DOHH2 (cell line): ENCODE measurements at regions not wholly inside any gene's neighbourhood (a gene's known extent, or its start where the extent isn't known, plus 50 kb on each side); places are given as distances from the start of the nearest gene placed in this dataset.

Experiments
- H3F3A ChIP-seq: fragments of 200-600 bp; sonication (generic), shearing (Covaris generic); 2 replicates; pipeline ENCODE4 v1.6.0; 2016; ENCODE audit warnings: antibody characterized with exemption, mild to moderate bottlenecking; ENCODE audit not compliant: control insufficient read depth, insufficient read depth
- H3K27ac ChIP-seq: fragments of 200-600 bp; sonication (generic); 2 replicates; pipeline ENCODE4 v1.5.1; 2014; ENCODE audit warnings: low read depth, mild to moderate bottlenecking, low read length, moderate library complexity
- H3K27me3 ChIP-seq: fragments of 200-600 bp; sonication (generic); 2 replicates; pipeline ENCODE4 v1.6.1; 2014; ENCODE audit warnings: mild to moderate bottlenecking, low read length, mixed read lengths; ENCODE audit not compliant: control insufficient read depth
- H3K36me3 ChIP-seq: fragments of 200-600 bp; sonication (generic); 2 replicates; pipeline ENCODE4 v1.6.1; 2014; ENCODE audit warnings: mild to moderate bottlenecking, low read length, moderate library complexity, mixed read lengths; ENCODE audit not compliant: control insufficient read depth
- H3K4me1 ChIP-seq: fragments of 200-600 bp; sonication (generic); 2 replicates; pipeline ENCODE4 v1.6.1; 2014; ENCODE audit warnings: mild to moderate bottlenecking, low read length, mixed read lengths; ENCODE audit not compliant: control insufficient read depth
- H3K4me2 ChIP-seq: fragments of 200-600 bp; sonication (generic); 2 replicates; pipeline ENCODE4 v1.6.0; 2014; ENCODE audit warnings: mild to moderate bottlenecking, low read length, moderate library complexity
- H3K4me3 ChIP-seq: fragments of 200-600 bp; sonication (generic); 2 replicates; pipeline ENCODE4 v1.5.1; 2014; ENCODE audit warnings: mild to moderate bottlenecking, low read length, mixed read lengths
- H3K79me2 ChIP-seq: fragments of 200-600 bp; sonication (generic); 2 replicates; pipeline ENCODE4 v1.6.1; 2014; ENCODE audit warnings: mild to moderate bottlenecking, low read length, mixed read lengths; ENCODE audit not compliant: control insufficient read depth
- H3K9me2 ChIP-seq: fragments of 200-600 bp; sonication (generic); replicated peaks from 2 replicates; pipeline ENCODE4 v1.6.1; 2014; ENCODE audit warnings: mild to moderate bottlenecking, low read length, mixed read lengths; ENCODE audit not compliant: control insufficient read depth
- H3K9me3 ChIP-seq: fragments of 200-600 bp; sonication (generic); 2 replicates; pipeline ENCODE4 v1.6.1; 2014; ENCODE audit warnings: antibody characterized with exemption, low read length, mixed read lengths; ENCODE audit not compliant: control insufficient read depth, insufficient read depth
- H4K20me1 ChIP-seq: fragments of 200-600 bp; sonication (generic); 2 replicates; pipeline ENCODE4 v1.6.0; 2014; ENCODE audit warnings: low read depth, mild to moderate bottlenecking, antibody characterized with exemption, low read length, moderate library complexity; ENCODE audit not compliant: control insufficient read depth, insufficient read depth
- EZH2phosphoT487 ChIP-seq: fragments of 200-600 bp; sonication (generic); IDR thresholded peaks from 2 replicates; pipeline ENCODE4 v1.6.1; 2017; ENCODE audit warnings: borderline replicate concordance, mild to moderate bottlenecking, antibody characterized with exemption, low read length, moderate library complexity, mixed read lengths
- TF ChIP-seq, protein P1 (sequence below): fragments of 200-600 bp; sonication (generic); IDR thresholded peaks from one replicate; pipeline ENCODE4 v1.5.1; 2014; ENCODE audit warnings: antibody characterized with exemption, mild to moderate bottlenecking, low read depth, low read length; ENCODE audit not compliant: poor library complexity, severe bottlenecking

DNA sequence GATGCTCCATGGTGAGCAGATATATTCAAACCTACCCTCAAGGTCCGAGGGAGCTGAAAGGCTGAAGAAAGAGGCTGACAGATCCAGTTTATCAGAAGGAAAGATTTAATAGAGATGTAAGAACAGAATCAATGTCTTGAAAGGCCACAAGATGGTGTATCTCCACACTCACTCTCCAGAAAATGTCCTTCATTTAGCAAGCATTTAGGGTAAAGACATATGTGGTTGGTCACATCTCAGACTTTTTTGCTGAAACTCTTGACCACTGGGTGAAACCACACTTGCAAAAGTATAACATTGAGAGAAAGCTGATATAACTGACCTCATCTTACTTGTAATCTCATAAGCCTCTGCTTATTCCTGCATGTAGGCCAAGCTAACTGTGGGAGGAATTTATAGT is 745.8 kb upstream of the GALNTL6 start:
- Histone ChIP-seq H3K9me3 (no peaks in the 10 kb centered on the region), H3K36me3 (no peaks in the 10 kb centered on the region), H3K4me3 (no peak overlapping the region), H3F3A (no peaks in the 10 kb centered on the region), H3K27me3 (no peaks in the 10 kb centered on the region), H3K79me2 (no peaks in the 10 kb centered on the region), H3K9me2 (no peaks in the 10 kb centered on the region), H3K4me1 (no peaks in the 10 kb centered on the region), H4K20me1 (no peaks in the 10 kb centered on the region), H3K27ac (no peak overlapping the region), H3K4me2 (no peak overlapping the region)
- TF ChIP-seq, protein P1, sequence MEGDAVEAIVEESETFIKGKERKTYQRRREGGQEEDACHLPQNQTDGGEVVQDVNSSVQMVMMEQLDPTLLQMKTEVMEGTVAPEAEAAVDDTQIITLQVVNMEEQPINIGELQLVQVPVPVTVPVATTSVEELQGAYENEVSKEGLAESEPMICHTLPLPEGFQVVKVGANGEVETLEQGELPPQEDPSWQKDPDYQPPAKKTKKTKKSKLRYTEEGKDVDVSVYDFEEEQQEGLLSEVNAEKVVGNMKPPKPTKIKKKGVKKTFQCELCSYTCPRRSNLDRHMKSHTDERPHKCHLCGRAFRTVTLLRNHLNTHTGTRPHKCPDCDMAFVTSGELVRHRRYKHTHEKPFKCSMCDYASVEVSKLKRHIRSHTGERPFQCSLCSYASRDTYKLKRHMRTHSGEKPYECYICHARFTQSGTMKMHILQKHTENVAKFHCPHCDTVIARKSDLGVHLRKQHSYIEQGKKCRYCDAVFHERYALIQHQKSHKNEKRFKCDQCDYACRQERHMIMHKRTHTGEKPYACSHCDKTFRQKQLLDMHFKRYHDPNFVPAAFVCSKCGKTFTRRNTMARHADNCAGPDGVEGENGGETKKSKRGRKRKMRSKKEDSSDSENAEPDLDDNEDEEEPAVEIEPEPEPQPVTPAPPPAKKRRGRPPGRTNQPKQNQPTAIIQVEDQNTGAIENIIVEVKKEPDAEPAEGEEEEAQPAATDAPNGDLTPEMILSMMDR = no peak
- no peak for TF ChIP-seq EZH2phosphoT487

DNA sequence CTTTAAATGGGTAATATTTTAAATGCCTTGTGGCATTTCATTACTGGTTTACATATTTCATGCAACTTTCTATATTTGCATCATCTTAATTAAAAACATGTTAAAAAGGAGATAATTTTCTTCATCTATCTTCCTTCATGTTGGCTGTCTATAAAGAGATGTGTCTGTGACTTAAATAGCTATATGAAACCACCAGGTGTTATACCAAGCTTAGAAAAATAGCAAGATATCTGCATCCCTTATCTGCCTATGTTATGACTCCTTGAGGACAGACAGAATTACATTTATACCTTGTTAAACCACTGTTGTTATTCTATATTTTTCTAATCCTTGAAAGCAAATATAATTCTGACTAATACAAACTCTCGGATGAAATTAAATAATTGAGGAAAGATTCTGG is 763.8 kb upstream of the GALNTL6 start:
- Histone ChIP-seq H3F3A (no peaks in the 10 kb centered on the region), H3K4me3 (no peak overlapping the region), H3K4me2 (no peak overlapping the region), H3K79me2 (no peaks in the 10 kb centered on the region), H3K9me2 (no peaks in the 10 kb centered on the region), H3K27me3 (no peaks in the 10 kb centered on the region), H3K27ac (no peak overlapping the region), H4K20me1 (no peaks in the 10 kb centered on the region), H3K4me1 (no peaks in the 10 kb centered on the region), H3K9me3 (no peaks in the 10 kb centered on the region), H3K36me3 (no peaks in the 10 kb centered on the region)
- TF ChIP-seq EZH2phosphoT487 = no peak
- TF ChIP-seq, protein P1 = no peak

DNA sequence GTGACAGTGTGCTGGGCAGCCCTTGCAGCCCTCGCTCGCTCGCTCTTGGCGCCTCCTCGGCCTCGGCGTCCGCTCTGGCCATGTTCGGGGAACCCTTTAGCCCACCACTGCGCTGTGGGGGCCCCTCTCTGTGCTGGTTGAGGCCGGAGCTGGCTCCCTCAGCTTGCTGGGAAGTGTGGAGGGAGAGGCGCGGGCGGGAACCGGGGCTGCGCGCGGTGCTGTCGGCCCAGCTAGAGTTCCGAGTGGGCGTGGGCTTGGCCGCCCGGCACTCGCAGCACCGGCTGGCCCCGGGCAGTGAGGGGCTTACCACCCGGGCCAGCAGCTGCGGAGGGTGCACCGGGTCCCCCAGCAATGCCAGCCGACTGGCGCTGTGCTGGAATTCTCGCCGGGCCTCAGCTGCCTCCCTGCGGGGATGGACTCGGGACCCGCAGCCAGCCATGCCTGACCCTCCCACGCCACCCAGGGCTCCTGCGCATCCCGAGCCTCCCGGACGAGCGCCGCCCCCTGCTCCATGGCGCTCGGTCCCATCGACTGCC is 770.1 kb upstream of the GALNTL6 start:
- H3F3A ChIP-seq = no peaks in the 10 kb centered on the region

More for the DNA sequence above, 770.1 kb upstream of the GALNTL6 start:
- H4K20me1 ChIP-seq = no peaks in the 10 kb centered on the region
- no peaks in the 10 kb centered on the region for H3K36me3 ChIP-seq
- H3K79me2 ChIP-seq = no peaks in the 10 kb centered on the region
- no peak overlapping the region for H3K4me2 ChIP-seq
- no peaks in the 10 kb centered on the region for H3K4me1 ChIP-seq
- no peaks in the 10 kb centered on the region for H3K9me2 ChIP-seq
- H3K4me3 ChIP-seq = no peak overlapping the region
- H3K27ac ChIP-seq = no peak overlapping the region
- no peak for TF ChIP-seq EZH2phosphoT487
- TF ChIP-seq, protein P1 = no peak
- no peaks in the 10 kb centered on the region for H3K9me3 ChIP-seq
- no peaks in the 10 kb centered on the region for H3K27me3 ChIP-seq
